ENCODE measurements at regions not wholly inside any gene's neighbourhood (a gene's known extent, or its start where the extent isn't known, plus 50 kb on each side); places are given as distances from the start of the nearest gene placed in this dataset.

DNA sequence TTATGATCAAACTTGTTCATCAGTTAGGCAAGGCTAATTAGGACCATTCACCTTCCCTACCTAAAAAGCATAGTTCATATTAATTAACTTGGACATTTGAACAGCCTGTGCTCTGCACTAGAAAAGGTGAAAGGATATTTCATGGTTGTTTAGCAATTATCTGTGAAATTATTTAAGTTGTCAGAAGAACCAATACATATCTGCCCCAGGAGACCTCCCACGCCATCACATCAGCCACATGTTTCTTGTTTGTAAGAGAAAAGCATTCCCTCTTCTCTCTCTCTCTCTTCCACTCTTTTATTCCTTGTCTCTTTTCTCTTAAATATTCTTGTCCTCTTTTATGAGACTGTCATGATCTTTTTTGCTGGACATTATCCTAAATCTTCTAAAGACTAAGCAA is 282.0 kb upstream of the RND3 start:
- TF ChIP-seq, protein P1, sequence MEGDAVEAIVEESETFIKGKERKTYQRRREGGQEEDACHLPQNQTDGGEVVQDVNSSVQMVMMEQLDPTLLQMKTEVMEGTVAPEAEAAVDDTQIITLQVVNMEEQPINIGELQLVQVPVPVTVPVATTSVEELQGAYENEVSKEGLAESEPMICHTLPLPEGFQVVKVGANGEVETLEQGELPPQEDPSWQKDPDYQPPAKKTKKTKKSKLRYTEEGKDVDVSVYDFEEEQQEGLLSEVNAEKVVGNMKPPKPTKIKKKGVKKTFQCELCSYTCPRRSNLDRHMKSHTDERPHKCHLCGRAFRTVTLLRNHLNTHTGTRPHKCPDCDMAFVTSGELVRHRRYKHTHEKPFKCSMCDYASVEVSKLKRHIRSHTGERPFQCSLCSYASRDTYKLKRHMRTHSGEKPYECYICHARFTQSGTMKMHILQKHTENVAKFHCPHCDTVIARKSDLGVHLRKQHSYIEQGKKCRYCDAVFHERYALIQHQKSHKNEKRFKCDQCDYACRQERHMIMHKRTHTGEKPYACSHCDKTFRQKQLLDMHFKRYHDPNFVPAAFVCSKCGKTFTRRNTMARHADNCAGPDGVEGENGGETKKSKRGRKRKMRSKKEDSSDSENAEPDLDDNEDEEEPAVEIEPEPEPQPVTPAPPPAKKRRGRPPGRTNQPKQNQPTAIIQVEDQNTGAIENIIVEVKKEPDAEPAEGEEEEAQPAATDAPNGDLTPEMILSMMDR (IDR thresholded peaks at IDR 0.05; ENCODE audit: extremely low read depth in 1 of 2, insufficient read depth in 1 of 2, low read depth in 1 of 2, low read length in 2 of 2), result no peak
- no peak for TF ChIP-seq POLR2A (IDR thresholded peaks at IDR 0.05; ENCODE audit: low read depth, low read length)
- no peak for TF ChIP-seq POLR2AphosphoS5 (IDR thresholded peaks at IDR 0.05; ENCODE audit: insufficient read depth, low read depth, low read length)

Measured in endothelial cell of umbilical vein (primary cell).